ENCODE measurements at regions not wholly inside any gene's neighbourhood (a gene's known extent, or its start where the extent isn't known, plus 50 kb on each side); places are given as distances from the start of the nearest gene placed in this dataset.
"Not testable (repeated sequence)": the region's sequence is repeated elsewhere in the genome, so short reads cannot be mapped to it uniquely, and the experiment has no call there.

GRCh38 chr1:18579267-18579666, 51.4 kb upstream of the PAX7 start:
- in situ Hi-C loops (cut with MboI; ENCODE audit: low sequenced_read_pairs), result loop anchor here (10.0 kb wide), 1 partner anchor 924 kb away; no protein-coding TSS in a partner anchor
- CTCF ChIA-PET; H3K36me3 ChIP-seq (ENCODE audit: control insufficient read depth, insufficient read depth, low read length): not testable (repeated sequence)

More at GRCh38 chr1:18579267-18579666, 51.4 kb upstream of the PAX7 start:
- H2BK20ac ChIP-seq (ENCODE audit: low read depth, low read length); H3K18ac ChIP-seq (ENCODE audit: low read depth, low read length); BruUV-seq (replicated peaks); H3K9me3 ChIP-seq (ENCODE audit: control insufficient read depth, insufficient read depth, low read length); H3K27ac ChIP-seq (ENCODE audit: insufficient read depth, low read length); H4K91ac ChIP-seq (ENCODE audit: insufficient read depth, low read depth, low read length); H3K9me1 ChIP-seq (ENCODE audit: insufficient read depth, low read length); H2BK15ac ChIP-seq (ENCODE audit: low read depth, low read length); H3K4me1 ChIP-seq (ENCODE audit: control insufficient read depth, insufficient read depth, low read length); H4K5ac ChIP-seq (ENCODE audit: low read depth, low read length); POLR2A ChIA-PET (ENCODE audit: unreplicated experiment); H2AK9ac ChIP-seq (replicated peaks; ENCODE audit: low read depth, low read length, poor library complexity); H2BK5ac ChIP-seq (ENCODE audit: low read depth, low read length, poor library complexity, severe bottlenecking); H3K4me3 ChIP-seq (ENCODE audit: insufficient read depth, low read depth, low read length); H4K8ac ChIP-seq (ENCODE audit: low read depth in 2 of 2, low read length in 2 of 2); H3K56ac ChIP-seq (ENCODE audit: extremely low read depth, insufficient read depth, low read length); H2AK5ac ChIP-seq (ENCODE audit: low read depth, low read length); H4K20me1 ChIP-seq (ENCODE audit: insufficient read depth, low read length); H2AFZ ChIP-seq (replicated peaks; ENCODE audit: low read length, poor library complexity); H2BK120ac ChIP-seq (ENCODE audit: low read depth, low read length); H3K79me1 ChIP-seq (ENCODE audit: low read depth in 1 of 2, low read length in 2 of 2); H3K4me2 ChIP-seq (ENCODE audit: low read depth, low read length); dilution Hi-C loops (cut with HindIII; ENCODE audit: low sequenced_read_pairs, unreplicated experiment); H3K9ac ChIP-seq (ENCODE audit: low read depth, low read length); H3K23ac ChIP-seq (ENCODE audit: low read depth, low read length); H3K4ac ChIP-seq (ENCODE audit: low read depth, low read length); H3K27me3 ChIP-seq (ENCODE audit: control insufficient read depth, insufficient read depth, low read length); H3K14ac ChIP-seq (replicated peaks; ENCODE audit: low read depth, low read length); ATAC-seq (ENCODE audit: low read depth); DNase-seq: not testable (repeated sequence)
- intact Hi-C loops (cut with micrococcal nuclease), result loop anchor here (5.0 kb wide), 1 partner anchor 657 kb away; no protein-coding TSS in a partner anchor
- no CpG with 5 or more reads among the region's 7 CpGs for WGBS, 2 experiments (ENCODE audit: extremely low coverage in 2 of 2, insufficient read length in 1 of 2)
